ENCODE measurements at regions not wholly inside any gene's neighbourhood (a gene's known extent, or its start where the extent isn't known, plus 50 kb on each side); places are given as distances from the start of the nearest gene placed in this dataset.

GRCh38 chr4:81631958-81632441 lies 160.3 kb upstream of the RASGEF1B start:
- TF ChIP-seq CTCF (IDR thresholded peaks at IDR 0.05; ENCODE audit: low read depth, low read length), result no peak
- Histone ChIP-seq H3K27me3 (no peaks in the 10 kb centered on the region), H3K4me1 (no peaks in the 10 kb centered on the region), H3K4me3 (ENCODE audit: low read depth, low read length) (no peak overlapping the region), H3K9me3 (no peaks in the 10 kb centered on the region), H3K36me3 (no peaks in the 10 kb centered on the region)
- DNase-seq, result no peak

DNA sequence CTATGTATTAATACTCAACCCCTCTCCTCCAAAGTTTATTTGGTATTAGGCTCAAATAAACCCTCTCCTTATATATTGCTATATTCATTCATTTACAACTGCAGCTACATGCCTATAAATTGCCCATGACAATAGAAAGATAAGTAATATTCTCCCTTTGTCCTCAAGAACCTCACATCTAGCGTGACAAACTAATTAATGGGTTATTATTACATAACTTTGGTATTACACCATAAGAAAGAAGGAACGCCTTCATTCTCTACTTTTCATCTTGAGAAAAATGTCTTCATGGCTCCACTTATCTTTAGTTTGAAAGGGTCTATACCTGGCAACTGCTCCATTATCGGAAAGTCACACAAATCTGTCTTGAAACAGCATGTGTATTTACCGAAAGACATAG lies 157.7 kb upstream of the RASGEF1B start:
- Histone ChIP-seq H3K36me3 (no peaks in the 10 kb centered on the region), H3K9me3 (no peaks in the 10 kb centered on the region), H3K4me3 (ENCODE audit: low read depth, low read length) (no peak overlapping the region), H3K27me3 (no peaks in the 10 kb centered on the region), H3K4me1 (no peaks in the 10 kb centered on the region)
- TF ChIP-seq CTCF (IDR thresholded peaks at IDR 0.05; ENCODE audit: low read depth, low read length), result no peak
- DNase-seq, result no peak

GRCh38 chr4:81628489-81628888 lies 156.8 kb upstream of the RASGEF1B start:
- no peaks in the 10 kb centered on the region for H3K4me1 ChIP-seq
- H3K27me3 ChIP-seq, result no peaks in the 10 kb centered on the region
- no peak overlapping the region for H3K4me3 ChIP-seq (ENCODE audit: low read depth, low read length)
- no peak for DNase-seq
- H3K9me3 ChIP-seq, result no peaks in the 10 kb centered on the region
- H3K36me3 ChIP-seq, result no peaks in the 10 kb centered on the region
- TF ChIP-seq CTCF (IDR thresholded peaks at IDR 0.05; ENCODE audit: low read depth, low read length), result no peak

- Histone ChIP-seq H3K27me3 (no peaks in the 10 kb centered on the region), H3K4me3 (ENCODE audit: low read depth, low read length) (no peak overlapping the region), H3K9me3 (no peaks in the 10 kb centered on the region), H3K4me1 (no peaks in the 10 kb centered on the region), H3K36me3 (no peaks in the 10 kb centered on the region)
- TF ChIP-seq CTCF (IDR thresholded peaks at IDR 0.05; ENCODE audit: low read depth, low read length), result no peak
- DNase-seq, result no peak
Measured at GRCh38 chr4:81627590-81627989, 155.9 kb upstream of the RASGEF1B start.

GRCh38 chr4:81626851-81627250 lies 155.1 kb upstream of the RASGEF1B start:
- Histone ChIP-seq H3K4me1 (no peaks in the 10 kb centered on the region), H3K9me3 (no peaks in the 10 kb centered on the region), H3K27me3 (no peaks in the 10 kb centered on the region), H3K4me3 (ENCODE audit: low read depth, low read length) (no peak overlapping the region), H3K36me3 (no peaks in the 10 kb centered on the region)
- no peak for TF ChIP-seq CTCF (IDR thresholded peaks at IDR 0.05; ENCODE audit: low read depth, low read length)
- DNase-seq, result no peak

- no peak for DNase-seq
- Histone ChIP-seq H3K36me3 (no peaks in the 10 kb centered on the region), H3K4me3 (ENCODE audit: low read depth, low read length) (no peak overlapping the region), H3K27me3 (no peaks in the 10 kb centered on the region), H3K9me3 (no peaks in the 10 kb centered on the region), H3K4me1 (no peaks in the 10 kb centered on the region)
- no peak for TF ChIP-seq CTCF (IDR thresholded peaks at IDR 0.05; ENCODE audit: low read depth, low read length)
Measured at GRCh38 chr4:81625422-81626417, 154.0 kb upstream of the RASGEF1B start.

Data from BE2C (cell line).